HCT116 (cell line): ENCODE measurements at regions not wholly inside any gene's neighbourhood (a gene's known extent, or its start where the extent isn't known, plus 50 kb on each side); places are given as distances from the start of the nearest gene placed in this dataset.

Source experiments
- ATAC-seq: fragments of 200-7000 bp; cut with Tn5 transposase; 2 replicates; pipeline ENCODE4 v1.9.1; 2020; ENCODE audit warnings: mild to moderate bottlenecking, moderate library complexity
- BruUV-seq: library from RNA; stranded (reverse); fragments of 400-500 nt; replicated peaks from 2 replicates; lab custom pipeline; 2021; lab: Mats Ljungman, UMichigan
- CTCF ChIA-PET: fragments of 300-600 bp; sonication (Branson Sonifier 250); formaldehyde crosslinking; loops from one replicate; lab custom pipeline; 2021; ENCODE audit warnings: antibody characterized with exemption; lab: Charles Lee
- POLR2A ChIA-PET: fragments of 300-600, 350-600 bp; sonication (Branson Sonifier 250); formaldehyde crosslinking; loops from one replicate; lab custom pipeline; 2021; ENCODE audit warnings: antibody characterized with exemption; lab: Charles Lee
- RAD21 ChIA-PET, 2 experiments: fragments of 300-600 bp; sonication (Branson Sonifier 250); formaldehyde crosslinking; loops; one replicate each; lab custom pipeline; 2023; ENCODE audit warnings: low total read pairs in 2 of 2; ENCODE audit not compliant: uncharacterized antibody in 2 of 2, unreplicated experiment in 2 of 2, low non-redundant PET in 1 of 2; lab: Charles Lee
- DNase-seq: peaks from one replicate; pipeline ENCODE4 v3.0.0-alpha.2; 2010; ENCODE audit warnings: low read depth, low spot score
- H2AFZ ChIP-seq: fragments of 200-600 bp; shearing (Covaris generic), sonication (generic); 2 replicates; pipeline ENCODE4 v1.6.1; 2017; ENCODE audit warnings: low read depth, mixed run types, mixed read lengths, antibody characterized with exemption, low read length; ENCODE audit not compliant: poor library complexity, severe bottlenecking
- H3K27ac ChIP-seq: 2 replicates; pipeline ENCODE4 v1.5.1; 2012; ENCODE audit warnings: low read depth, low read length
- H3K27me3 ChIP-seq: fragments of 200-600 bp; sonication (generic); 2 replicates; pipeline ENCODE4 v1.6.1; 2016; ENCODE audit warnings: mixed run types, low read length, mixed read lengths; ENCODE audit not compliant: insufficient read depth
- H3K36me3 ChIP-seq, 2 experiments: fragments of 200-500 bp in 1 of 2; fragments of 200-600 bp in 1 of 2; sonication (Bioruptor generic) in 1 of 2; sonication (generic) in 1 of 2; 2 replicates each; pipeline versions ENCODE4 v1.5.1 to v1.6.1; 2014 to 2016; ENCODE audit warnings: low read length in 2 of 2, inconsistent platforms in 1 of 2, mixed read lengths in 1 of 2, mixed run types in 1 of 2; ENCODE audit not compliant: insufficient read depth in 2 of 2, control insufficient read depth in 1 of 2
- H3K4me1 ChIP-seq, 2 experiments: fragments of 200-600 bp in 1 of 2; sonication (generic) in 1 of 2; 2 replicates each; pipeline versions ENCODE4 v1.5.1 to v1.6.1; 2012 to 2017; ENCODE audit warnings: low read length in 2 of 2, inconsistent platforms in 1 of 2, mild to moderate bottlenecking in 1 of 2, mixed read lengths in 1 of 2, mixed run types in 1 of 2, moderate library complexity in 1 of 2; ENCODE audit not compliant: insufficient read depth in 2 of 2, control insufficient read depth in 1 of 2
- H3K4me2 ChIP-seq: fragments of 200-600 bp; sonication (generic); 2 replicates; pipeline ENCODE4 v1.6.1; 2017; ENCODE audit warnings: mixed run types, low read length, mixed read lengths
- H3K4me3 ChIP-seq, 2 experiments: fragments of 200-600 bp in 1 of 2; sonication (generic) in 1 of 2; replicated peaks in 1 of 2; 2 replicates each; pipeline ENCODE4 v1.5.1; 2011 to 2016; ENCODE audit warnings: low read length in 2 of 2, control low read depth in 1 of 2, low read depth in 1 of 2, mild to moderate bottlenecking in 1 of 2, mixed read lengths in 1 of 2, mixed run types in 1 of 2
- H3K79me2 ChIP-seq: fragments of 200-600 bp; sonication (generic); 2 replicates; pipeline ENCODE4 v1.6.1; 2017; ENCODE audit warnings: mild to moderate bottlenecking, mixed run types, low read length, moderate library complexity, mixed read lengths; ENCODE audit not compliant: insufficient read depth
- H3K9ac ChIP-seq: fragments of 200-600 bp; sonication (generic); 2 replicates; pipeline ENCODE4 v1.6.1; 2016; ENCODE audit warnings: low read length, mixed read lengths
- H3K9me2 ChIP-seq: fragments of 200-600 bp; sonication (generic), shearing (Covaris generic); 2 replicates; pipeline ENCODE4 v1.6.1; 2017; ENCODE audit warnings: mixed run types, mild to moderate bottlenecking, moderate library complexity; ENCODE audit not compliant: insufficient read depth
- H3K9me3 ChIP-seq, 2 experiments: fragments of 200-500 bp in 1 of 2; fragments of 200-600 bp in 1 of 2; sonication (Bioruptor generic) in 1 of 2; sonication (generic) in 1 of 2; 2 replicates each; pipeline ENCODE4 v1.6.1; 2014 to 2017; ENCODE audit warnings: low read length in 2 of 2, mixed read lengths in 2 of 2, inconsistent platforms in 1 of 2, low read depth in 1 of 2, mild to moderate bottlenecking in 1 of 2, mixed run types in 1 of 2, moderate library complexity in 1 of 2; ENCODE audit not compliant: control insufficient read depth in 1 of 2, insufficient read depth in 1 of 2
- H4K20me1 ChIP-seq: fragments of 200-600 bp; sonication (generic), shearing (Covaris generic); 2 replicates; pipeline ENCODE4 v1.6.1; 2017; ENCODE audit warnings: mixed run types, mild to moderate bottlenecking, moderate library complexity; ENCODE audit not compliant: insufficient read depth
- EGR1 ChIP-seq: IDR thresholded peaks from 2 replicates; pipeline ENCODE4 v1.6.1; 2012; ENCODE audit warnings: low read depth
- ELF1 ChIP-seq: IDR thresholded peaks from 2 replicates; pipeline ENCODE4 v1.6.1; 2012; ENCODE audit warnings: low read depth, borderline replicate concordance
- EZH2 ChIP-seq: fragments of 200-600 bp; sonication (generic); IDR thresholded peaks from 2 replicates; pipeline ENCODE4 v1.6.1; 2017; ENCODE audit warnings: antibody characterized with exemption, mixed run types
- JUND ChIP-seq: IDR thresholded peaks from 2 replicates; pipeline ENCODE4 v1.6.1; 2012
- SIN3A ChIP-seq: IDR thresholded peaks from 2 replicates; pipeline ENCODE4 v1.6.1; 2012; ENCODE audit warnings: low read depth
- SP1 ChIP-seq: IDR thresholded peaks from 2 replicates; pipeline ENCODE4 v1.6.1; 2012; ENCODE audit warnings: low read depth
- SRF ChIP-seq: IDR thresholded peaks from 2 replicates; pipeline ENCODE4 v1.6.1; 2012; ENCODE audit warnings: low read depth
- YY1 ChIP-seq: IDR thresholded peaks from 2 replicates; pipeline ENCODE4 v1.6.1; 2011; ENCODE audit warnings: low read length, low read depth, moderate library complexity, mild to moderate bottlenecking; ENCODE audit not compliant: insufficient replicate concordance; ENCODE audit errors: extremely low read depth
- ZFX ChIP-seq: fragments of 450-650 bp; IDR thresholded peaks from 2 replicates; pipeline ENCODE4 v1.6.1; 2017
- ZNF274 ChIP-seq: fragments of 200-500 bp; sonication (Bioruptor generic); IDR thresholded peaks from 2 replicates; pipeline ENCODE4 v1.6.1; 2014; ENCODE audit warnings: mild to moderate bottlenecking, low read depth, low read length, inconsistent platforms
- intact Hi-C: fragments of 100-400 bp; cut with micrococcal nuclease; formaldehyde crosslinking; loops from 2 replicates; pipeline ENCODE4 v1.10.0; 2022
- TF ChIP-seq, protein P1 (sequence below): IDR thresholded peaks from 2 replicates; pipeline ENCODE4 v1.6.1; 2012; ENCODE audit warnings: low read depth
- TF ChIP-seq, protein P2 (sequence below): IDR thresholded peaks from 2 replicates; pipeline ENCODE4 v1.6.1; 2012

DNA sequence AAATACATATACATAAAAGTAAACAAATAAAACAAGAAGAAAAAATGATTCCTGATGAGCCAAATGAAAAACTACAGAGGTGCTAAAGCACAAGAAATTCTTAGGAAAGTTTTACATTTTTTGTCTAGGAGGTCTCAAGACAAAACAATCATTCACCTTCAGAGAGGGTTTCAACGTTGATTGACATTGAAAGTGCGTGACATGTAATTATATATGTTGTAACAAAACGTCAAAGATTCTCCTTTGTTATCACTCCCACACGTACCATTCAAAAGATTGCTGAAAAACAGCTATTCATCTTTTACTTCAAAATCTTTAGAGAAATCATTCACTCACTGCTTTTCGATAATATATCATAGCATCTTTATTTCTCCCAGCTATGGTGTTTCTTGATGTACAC lies 375.9 kb downstream of the NEBL start:
- Histone ChIP-seq H3K4me3 (no peak overlapping the region), H4K20me1 (no peaks in the 10 kb centered on the region), H3K4me2 (no peak overlapping the region), H3K79me2 (no peaks in the 10 kb centered on the region), H3K4me1 (no peaks in the 10 kb centered on the region)
- intact Hi-C loops: no loop called here
- ChIA-PET CTCF (no interaction called here), RAD21 (no interaction called here)
- DNase-seq: no peak
- TF ChIP-seq YY1: no peak
- no peak for TF ChIP-seq EGR1
- TF ChIP-seq, protein P1, sequence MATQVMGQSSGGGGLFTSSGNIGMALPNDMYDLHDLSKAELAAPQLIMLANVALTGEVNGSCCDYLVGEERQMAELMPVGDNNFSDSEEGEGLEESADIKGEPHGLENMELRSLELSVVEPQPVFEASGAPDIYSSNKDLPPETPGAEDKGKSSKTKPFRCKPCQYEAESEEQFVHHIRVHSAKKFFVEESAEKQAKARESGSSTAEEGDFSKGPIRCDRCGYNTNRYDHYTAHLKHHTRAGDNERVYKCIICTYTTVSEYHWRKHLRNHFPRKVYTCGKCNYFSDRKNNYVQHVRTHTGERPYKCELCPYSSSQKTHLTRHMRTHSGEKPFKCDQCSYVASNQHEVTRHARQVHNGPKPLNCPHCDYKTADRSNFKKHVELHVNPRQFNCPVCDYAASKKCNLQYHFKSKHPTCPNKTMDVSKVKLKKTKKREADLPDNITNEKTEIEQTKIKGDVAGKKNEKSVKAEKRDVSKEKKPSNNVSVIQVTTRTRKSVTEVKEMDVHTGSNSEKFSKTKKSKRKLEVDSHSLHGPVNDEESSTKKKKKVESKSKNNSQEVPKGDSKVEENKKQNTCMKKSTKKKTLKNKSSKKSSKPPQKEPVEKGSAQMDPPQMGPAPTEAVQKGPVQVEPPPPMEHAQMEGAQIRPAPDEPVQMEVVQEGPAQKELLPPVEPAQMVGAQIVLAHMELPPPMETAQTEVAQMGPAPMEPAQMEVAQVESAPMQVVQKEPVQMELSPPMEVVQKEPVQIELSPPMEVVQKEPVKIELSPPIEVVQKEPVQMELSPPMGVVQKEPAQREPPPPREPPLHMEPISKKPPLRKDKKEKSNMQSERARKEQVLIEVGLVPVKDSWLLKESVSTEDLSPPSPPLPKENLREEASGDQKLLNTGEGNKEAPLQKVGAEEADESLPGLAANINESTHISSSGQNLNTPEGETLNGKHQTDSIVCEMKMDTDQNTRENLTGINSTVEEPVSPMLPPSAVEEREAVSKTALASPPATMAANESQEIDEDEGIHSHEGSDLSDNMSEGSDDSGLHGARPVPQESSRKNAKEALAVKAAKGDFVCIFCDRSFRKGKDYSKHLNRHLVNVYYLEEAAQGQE: no peak
- no peak for TF ChIP-seq ZFX
- TF ChIP-seq ELF1: no peak
- no peak for TF ChIP-seq SRF
- TF ChIP-seq ZNF274: no peak
- TF ChIP-seq EZH2: no peak
- TF ChIP-seq JUND: no peak
- no peak for TF ChIP-seq SIN3A
- TF ChIP-seq, protein P2, sequence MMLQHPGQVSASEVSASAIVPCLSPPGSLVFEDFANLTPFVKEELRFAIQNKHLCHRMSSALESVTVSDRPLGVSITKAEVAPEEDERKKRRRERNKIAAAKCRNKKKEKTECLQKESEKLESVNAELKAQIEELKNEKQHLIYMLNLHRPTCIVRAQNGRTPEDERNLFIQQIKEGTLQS: no peak
- no peak for TF ChIP-seq SP1
- TF ChIP-seq, all 23 proteins: peak for 0
- Histone ChIP-seq H3K36me3 (no peaks in the 10 kb centered on the region), H3K27ac (no peak overlapping the region), H3K9ac (no peak overlapping the region), H2AFZ (no peak overlapping the region), H3K27me3 (no peaks in the 10 kb centered on the region), H3K9me3 (peaks cover 3 to 6% of the 10 kb centered on the region in 2 experiments; a peak in 2 of 4 replicates), H3K9me2 (no peaks in the 10 kb centered on the region)
- BruUV-seq: no TSS peak
- no peak for ATAC-seq
- POLR2A ChIA-PET: no interaction called here
